DMS53 treated with DMSO at 0.1 percent for 48 hours (cell line): ENCODE measurements at regions not wholly inside any gene's neighbourhood (a gene's known extent, or its start where the extent isn't known, plus 50 kb on each side); places are given as distances from the start of the nearest gene placed in this dataset.
"Not testable (repeated sequence)": the region's sequence is repeated elsewhere in the genome, so short reads cannot be mapped to it uniquely, and the experiment has no call there.

Experiments
- DNase-seq: peaks from one replicate; lab custom pipeline; 2025; ENCODE audit not compliant: unreplicated experiment; lab: John Stamatoyannopoulos, UW

- no peak for DNase-seq
Measured at GRCh38 chr6:21874372-21874771, 280.8 kb downstream of the SOX4 start.

GRCh38 chr6:21877037-21877436 is 283.5 kb downstream of the SOX4 start:
- not testable (repeated sequence) for DNase-seq

- DNase-seq = not testable (repeated sequence)
Measured at GRCh38 chr6:21880249-21880648, 286.7 kb downstream of the SOX4 start.

GRCh38 chr6:21881969-21882465 is 288.5 kb downstream of the SOX4 start:
- no peak for DNase-seq

GRCh38 chr6:21883595-21884328 is 290.2 kb downstream of the SOX4 start:
- DNase-seq = no peak

GRCh38 chr6:21885111-21885510 is 291.6 kb downstream of the SOX4 start:
- no peak for DNase-seq

- no peak for DNase-seq
Measured at GRCh38 chr6:21885532-21886114, 292.1 kb downstream of the SOX4 start.

- no peak for DNase-seq
Measured at GRCh38 chr6:21886542-21887151, 293.1 kb downstream of the SOX4 start.

GRCh38 chr6:21887231-21888185 is 294.0 kb downstream of the SOX4 start:
- peak; percentile 43 for DNase-seq

- DNase-seq = no peak
Measured at GRCh38 chr6:21891080-21891479, 297.5 kb downstream of the SOX4 start.

- peak; percentile 35 for DNase-seq
Measured at GRCh38 chr6:21893793-21894192, 300.2 kb downstream of the SOX4 start.

GRCh38 chr6:21895555-21895954 is 302.0 kb downstream of the SOX4 start:
- no peak for DNase-seq

- DNase-seq = no peak
Measured at GRCh38 chr6:21898107-21898796, 304.7 kb downstream of the SOX4 start.

GRCh38 chr6:21899708-21900107 is 306.2 kb downstream of the SOX4 start:
- no peak for DNase-seq

- peak; percentile 36 for DNase-seq
Measured at GRCh38 chr6:21900730-21901129, 307.2 kb downstream of the SOX4 start.

- peak; percentile 13 for DNase-seq
Measured at GRCh38 chr6:21902628-21903169, 309.1 kb downstream of the SOX4 start.

GRCh38 chr6:21905531-21905930 is 312.0 kb downstream of the SOX4 start:
- no peak for DNase-seq

GRCh38 chr6:21906826-21907225 is 313.3 kb downstream of the SOX4 start:
- no peak for DNase-seq

GRCh38 chr6:21907291-21907690 is 313.7 kb downstream of the SOX4 start:
- DNase-seq = no peak

GRCh38 chr6:21908161-21908848 is 314.8 kb downstream of the SOX4 start:
- DNase-seq = no peak
